Lower lobe of right lung (tissue), 2 donors: ENCODE measurements at regions not wholly inside any gene's neighbourhood (a gene's known extent, or its start where the extent isn't known, plus 50 kb on each side); places are given as distances from the start of the nearest gene placed in this dataset.
"Not testable (repeated sequence)": the region's sequence is repeated elsewhere in the genome, so short reads cannot be mapped to it uniquely, and the experiment has no call there.

Experiments
- ATAC-seq, 2 donors: fragments of 200-7000 bp; cut with Tn5 transposase; one replicate each; pipeline ENCODE4 v1.9.1; 2020 to 2022; ENCODE audit warnings: mild to moderate bottlenecking in 2 of 2, moderate library complexity in 2 of 2
- DNase-seq: peaks from one replicate; pipeline ENCODE4 v3.0.0-alpha.2; 2020
- H3K27ac ChIP-seq: fragments of 200-600 bp; one replicate; pipeline ENCODE4 v1.8.0; 2022
- H3K27me3 ChIP-seq: fragments of 200-600 bp; one replicate; pipeline ENCODE4 v1.8.0; 2022; ENCODE audit warnings: low read depth
- H3K36me3 ChIP-seq: fragments of 200-600 bp; one replicate; pipeline ENCODE4 v1.8.0; 2022; ENCODE audit warnings: mild to moderate bottlenecking
- H3K4me1 ChIP-seq: fragments of 200-600 bp; one replicate; pipeline ENCODE4 v1.8.0; 2022
- H3K4me3 ChIP-seq: fragments of 200-600 bp; one replicate; pipeline ENCODE4 v1.8.0; 2022; ENCODE audit warnings: mild to moderate bottlenecking
- H3K9me3 ChIP-seq: fragments of 200-600 bp; one replicate; pipeline ENCODE4 v1.8.0; 2022
- intact Hi-C: fragments of 100-400 bp; cut with DNase I; formaldehyde crosslinking; loops from one replicate; pipeline ENCODE4 v1.11.0; 2022
- donor health status: DM: no; HTN: yes; CAD: no; lungs with severe emphysema.

DNA sequence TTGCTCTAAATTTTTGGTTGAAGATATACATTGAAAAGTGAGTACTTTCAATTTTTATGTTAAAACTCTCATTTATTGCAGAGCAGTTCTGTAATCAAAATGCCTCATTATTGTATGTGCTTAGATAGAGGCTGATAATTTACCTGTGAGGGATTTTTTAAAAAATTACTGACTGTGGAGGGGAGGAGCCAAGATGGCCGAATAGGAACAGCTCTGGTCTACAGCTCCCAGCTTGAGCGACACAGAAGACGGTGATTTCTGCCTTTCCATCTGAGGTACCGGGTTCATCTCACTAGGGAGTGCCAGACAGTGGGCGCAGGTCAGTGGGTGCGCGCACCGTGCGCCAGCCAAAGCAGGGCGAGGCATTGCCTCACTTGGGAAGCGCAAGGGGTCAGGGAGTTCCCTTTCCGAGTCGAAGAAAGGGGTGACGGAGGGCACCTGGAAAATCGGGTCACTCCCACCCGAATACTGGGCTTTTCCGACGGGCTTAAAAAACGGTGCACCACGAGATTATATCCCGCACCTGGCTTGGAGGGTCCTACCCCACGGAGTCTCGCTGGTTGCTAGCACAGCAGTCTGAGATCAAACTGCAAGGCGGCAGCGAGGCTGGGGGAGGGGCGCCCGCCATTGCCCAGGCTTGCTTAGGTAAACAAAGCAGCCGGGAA, 89.4 kb downstream of the DDX11 start:
- intact Hi-C loops, H3K4me3 ChIP-seq, DNase-seq, H3K27me3 ChIP-seq, H3K27ac ChIP-seq, H3K4me1 ChIP-seq, ATAC-seq, H3K9me3 ChIP-seq, H3K36me3 ChIP-seq: not testable (repeated sequence)

DNA sequence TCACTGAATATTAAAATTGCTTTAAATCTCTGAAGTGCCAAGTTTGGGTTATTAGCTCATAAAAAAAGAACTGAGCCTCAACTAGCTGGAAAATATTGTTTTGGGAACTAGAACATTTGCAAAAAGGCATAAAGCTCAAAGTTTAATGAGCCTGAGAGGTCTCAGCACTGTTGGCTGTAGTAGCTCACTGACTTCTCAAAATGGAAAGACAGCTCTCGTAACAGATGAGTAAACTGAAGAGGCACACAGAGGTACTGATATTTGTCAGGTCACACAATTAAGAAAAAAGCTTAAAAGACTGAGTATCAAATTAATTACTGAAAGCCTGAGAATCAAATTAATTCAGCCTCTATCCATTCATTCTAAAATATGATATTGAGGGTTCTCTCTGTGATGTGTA, 100.6 kb downstream of the DDX11 start:
- ATAC-seq, H3K27me3 ChIP-seq, intact Hi-C loops, H3K9me3 ChIP-seq, H3K27ac ChIP-seq, H3K4me1 ChIP-seq, H3K36me3 ChIP-seq, DNase-seq, H3K4me3 ChIP-seq: not testable (repeated sequence)

DNA sequence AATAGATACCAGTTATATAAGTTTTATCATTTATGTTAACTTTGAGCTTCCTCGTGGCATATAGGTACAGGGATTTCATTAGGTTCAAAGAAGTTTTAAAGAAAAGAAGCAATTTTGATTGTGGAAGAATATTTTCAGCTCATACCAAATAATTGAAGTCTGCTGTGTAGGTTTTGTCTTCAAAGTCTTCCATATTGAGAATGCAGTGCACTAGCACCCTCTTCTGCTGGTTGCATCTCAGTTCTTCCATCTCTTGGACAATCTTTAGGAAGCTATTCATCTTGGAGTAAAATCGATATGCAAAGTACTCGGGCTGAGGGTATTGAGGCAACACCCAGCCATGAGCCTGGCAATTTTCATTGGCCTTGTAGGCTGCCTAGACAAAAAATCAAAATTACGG, 103.9 kb downstream of the DDX11 start:
- H3K4me3 ChIP-seq, intact Hi-C loops, H3K36me3 ChIP-seq, H3K9me3 ChIP-seq, DNase-seq, H3K4me1 ChIP-seq, H3K27me3 ChIP-seq, ATAC-seq, H3K27ac ChIP-seq: not testable (repeated sequence)

DNA sequence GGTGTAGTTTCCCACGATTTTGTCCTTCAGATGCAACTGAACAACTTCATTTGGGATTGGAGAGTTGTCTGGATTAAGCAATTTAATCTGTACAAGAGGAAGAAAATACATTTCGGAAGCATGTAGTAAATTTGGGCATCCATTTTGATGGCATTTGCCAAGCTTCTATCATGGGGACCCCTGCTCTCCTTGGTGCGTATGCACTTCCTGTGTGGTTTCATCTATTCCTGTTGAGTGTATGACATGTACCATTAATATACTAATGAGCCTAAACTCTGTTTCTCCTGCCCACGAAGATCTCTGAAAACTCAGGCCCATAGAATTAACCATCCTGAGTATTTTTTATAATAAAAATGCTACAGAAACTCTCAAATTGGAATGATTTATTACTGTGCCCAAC, 105.2 kb downstream of the DDX11 start:
- DNase-seq, H3K27me3 ChIP-seq, ATAC-seq, H3K4me3 ChIP-seq, H3K36me3 ChIP-seq, H3K9me3 ChIP-seq, H3K27ac ChIP-seq, H3K4me1 ChIP-seq, intact Hi-C loops: not testable (repeated sequence)

DNA sequence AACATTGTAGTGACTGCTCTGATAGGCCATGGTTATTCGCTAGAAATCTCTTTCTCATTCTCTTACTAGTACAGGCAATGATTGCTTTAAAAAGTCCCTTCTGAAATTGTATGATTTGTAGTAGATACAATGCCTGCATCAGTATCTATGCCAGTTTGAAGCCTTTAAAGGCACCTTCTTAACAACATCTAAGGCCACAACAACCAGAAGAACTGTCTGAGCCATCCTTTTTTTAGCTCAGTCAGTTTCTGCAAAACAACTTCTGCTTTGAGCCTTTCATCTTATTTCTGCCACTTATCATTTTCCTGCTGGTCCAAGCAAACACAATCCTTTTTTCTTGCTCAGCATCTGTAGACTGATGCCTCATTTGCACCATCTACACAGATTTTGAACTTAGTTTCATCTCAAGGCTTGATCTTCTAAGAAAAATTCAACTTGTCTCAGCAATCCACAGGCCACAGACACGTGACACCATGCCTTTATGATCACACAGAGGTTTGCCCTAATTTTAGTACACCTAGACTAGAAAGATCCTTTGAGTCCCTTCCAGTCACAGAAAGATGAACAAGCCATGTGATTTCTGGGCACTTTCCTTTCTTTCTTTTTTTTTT, 106.1 kb downstream of the DDX11 start:
- H3K27ac ChIP-seq, H3K36me3 ChIP-seq, H3K4me1 ChIP-seq, intact Hi-C loops, ATAC-seq, H3K27me3 ChIP-seq, H3K4me3 ChIP-seq, H3K9me3 ChIP-seq, DNase-seq: not testable (repeated sequence)

DNA sequence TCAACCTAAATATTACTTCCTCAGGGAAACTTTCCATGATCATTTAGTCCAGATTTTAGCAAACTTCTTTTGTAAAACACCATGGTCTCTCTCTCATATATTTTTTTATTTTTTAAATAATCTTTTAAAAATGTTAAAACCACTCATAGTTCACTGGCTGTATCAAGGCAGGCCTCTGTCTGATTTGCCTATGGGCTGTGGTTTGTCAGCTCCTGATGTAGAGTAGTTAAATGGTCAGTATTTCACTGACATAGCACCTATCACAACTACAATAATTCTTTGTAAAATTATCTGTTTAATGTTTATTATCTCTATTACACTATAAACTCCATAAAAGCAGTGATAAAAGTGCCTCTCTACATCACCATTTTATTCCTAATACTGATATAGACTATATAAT, 108.9 kb downstream of the DDX11 start:
- intact Hi-C loops, DNase-seq: not testable (repeated sequence)

DNA sequence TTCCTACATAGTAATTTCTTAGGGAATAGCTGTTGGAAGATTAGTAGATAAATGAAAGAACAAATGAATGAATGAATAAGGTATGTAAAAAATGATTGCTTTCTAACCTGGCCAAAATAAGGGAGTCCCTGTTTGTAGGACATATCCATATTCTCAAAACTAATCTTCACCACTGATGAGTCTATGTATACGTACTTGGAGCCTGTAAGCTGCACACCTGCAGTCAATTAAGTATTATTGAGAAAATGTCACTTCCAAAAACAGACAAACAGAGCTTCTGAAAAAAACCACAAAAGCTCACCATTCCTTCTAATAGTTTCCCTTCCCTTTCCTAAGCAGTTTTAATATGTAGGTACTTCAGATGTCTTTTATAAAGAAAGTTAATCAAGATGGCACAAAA, 109.4 kb downstream of the DDX11 start:
- H3K4me3 ChIP-seq, H3K9me3 ChIP-seq, H3K36me3 ChIP-seq, intact Hi-C loops, H3K27me3 ChIP-seq, DNase-seq, ATAC-seq, H3K4me1 ChIP-seq, H3K27ac ChIP-seq: not testable (repeated sequence)

More for the DNA sequence above, 108.9 kb downstream of the DDX11 start:
- H3K27me3 ChIP-seq, H3K4me1 ChIP-seq, ATAC-seq, H3K9me3 ChIP-seq, H3K4me3 ChIP-seq, H3K36me3 ChIP-seq, H3K27ac ChIP-seq: not testable (repeated sequence)

DNA sequence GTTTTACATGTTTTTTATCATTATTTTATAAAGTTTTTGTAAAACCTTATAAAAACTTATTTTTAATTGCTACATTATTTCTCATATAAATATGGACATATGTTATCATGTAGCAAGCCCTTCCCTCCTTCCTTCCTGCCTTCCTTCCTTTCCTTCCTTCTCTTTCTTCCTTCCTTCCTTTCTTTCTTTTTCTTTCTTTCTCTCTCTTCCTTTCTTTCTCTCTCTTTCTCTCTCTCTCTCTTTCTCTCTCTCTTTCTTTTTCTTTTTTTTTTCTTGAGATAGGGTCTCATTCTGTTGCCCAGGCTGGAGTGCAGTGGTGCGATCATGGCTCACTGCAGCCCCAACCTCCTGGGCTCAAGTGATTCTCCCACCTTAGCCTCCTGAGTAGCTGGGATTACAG, 110.2 kb downstream of the DDX11 start:
- H3K27ac ChIP-seq, ATAC-seq, H3K4me1 ChIP-seq, DNase-seq, H3K27me3 ChIP-seq, H3K4me3 ChIP-seq, H3K9me3 ChIP-seq, H3K36me3 ChIP-seq, intact Hi-C loops: not testable (repeated sequence)

DNA sequence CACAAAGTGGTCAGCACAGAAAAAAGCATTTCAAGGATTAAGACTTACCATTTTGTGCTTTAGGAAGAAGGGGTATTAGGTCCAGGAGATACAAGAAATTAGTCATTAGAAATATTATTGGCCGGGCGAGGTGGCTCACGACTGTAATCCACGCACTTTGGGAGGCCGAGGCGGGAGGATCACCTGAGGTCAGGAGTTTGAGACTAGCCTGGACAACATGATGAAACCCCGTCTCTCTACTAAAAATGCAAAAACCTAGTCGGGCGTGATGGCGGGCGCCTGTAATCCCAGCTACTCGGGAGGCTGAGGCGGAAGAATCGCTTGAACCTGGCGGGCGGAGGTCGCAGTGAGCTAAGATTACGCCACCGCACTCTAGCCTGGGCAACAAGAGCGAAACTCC, 111.0 kb downstream of the DDX11 start:
- H3K27me3 ChIP-seq, intact Hi-C loops, H3K4me1 ChIP-seq, H3K4me3 ChIP-seq, H3K9me3 ChIP-seq, H3K36me3 ChIP-seq, ATAC-seq, DNase-seq, H3K27ac ChIP-seq: not testable (repeated sequence)

DNA sequence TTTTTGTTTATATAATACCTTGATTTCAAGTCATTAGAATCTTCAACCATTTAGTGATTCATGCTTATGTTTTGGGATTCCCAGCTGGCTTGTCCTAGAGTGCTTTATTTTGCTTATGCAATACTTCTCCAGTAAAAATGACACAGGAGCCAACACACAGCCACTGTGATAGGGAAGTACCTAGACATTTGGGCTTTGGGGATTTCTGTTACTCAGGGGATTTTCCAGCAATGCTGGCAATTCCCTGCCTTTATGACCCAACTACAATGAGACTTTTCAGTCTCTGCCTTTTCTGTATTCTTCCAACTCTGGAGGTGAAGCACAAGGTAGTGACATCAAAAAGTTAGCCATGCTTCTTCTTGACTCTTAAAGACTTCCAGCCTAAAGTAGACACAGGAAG, 119.0 kb downstream of the DDX11 start:
- intact Hi-C loops, H3K4me3 ChIP-seq, ATAC-seq, H3K36me3 ChIP-seq, DNase-seq, H3K9me3 ChIP-seq, H3K27me3 ChIP-seq, H3K4me1 ChIP-seq, H3K27ac ChIP-seq: not testable (repeated sequence)

DNA sequence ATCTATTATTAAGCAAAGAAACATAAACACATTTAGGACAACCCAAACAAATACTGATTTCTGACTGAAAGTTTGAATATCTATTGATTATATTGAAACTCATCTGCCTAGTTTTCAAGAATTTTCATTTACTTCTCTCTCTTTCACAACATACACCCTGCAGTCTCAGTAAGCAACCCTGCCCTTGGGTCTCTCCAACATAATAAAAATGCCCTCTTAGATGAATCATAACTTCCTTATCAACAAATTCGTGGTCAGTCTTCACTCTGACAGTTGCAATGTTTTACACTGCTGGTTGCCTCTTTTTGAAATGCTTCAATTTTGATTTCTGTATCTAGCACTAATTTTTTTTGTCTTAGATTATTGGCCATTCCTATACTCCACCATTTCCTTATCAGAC, 122.0 kb downstream of the DDX11 start:
- H3K9me3 ChIP-seq, H3K36me3 ChIP-seq, DNase-seq, H3K4me3 ChIP-seq, H3K27me3 ChIP-seq, ATAC-seq, H3K27ac ChIP-seq, intact Hi-C loops, H3K4me1 ChIP-seq: not testable (repeated sequence)

DNA sequence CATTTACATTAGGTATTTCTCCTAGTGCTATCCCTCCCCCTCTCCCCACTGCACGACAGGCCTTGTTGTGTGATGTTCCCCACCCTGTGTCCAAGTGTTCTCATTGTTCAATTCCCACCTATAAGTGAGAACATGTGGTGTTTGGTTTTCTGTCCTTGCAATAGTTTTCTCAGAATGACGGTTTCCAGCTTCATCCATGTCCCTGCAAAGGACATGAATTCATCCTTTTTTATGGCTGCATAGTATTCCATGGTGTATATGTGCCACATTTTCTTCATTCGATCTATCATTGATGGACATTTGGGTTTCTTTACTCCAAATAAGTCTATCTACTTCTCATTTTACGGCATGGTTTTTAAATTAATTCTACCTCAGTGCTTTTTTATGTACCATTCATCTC, 125.8 kb downstream of the DDX11 start:
- ATAC-seq, H3K27me3 ChIP-seq, DNase-seq, H3K4me3 ChIP-seq, H3K9me3 ChIP-seq, intact Hi-C loops, H3K4me1 ChIP-seq, H3K36me3 ChIP-seq, H3K27ac ChIP-seq: not testable (repeated sequence)
